Gastrocnemius medialis (tissue), 4 donors: ENCODE measurements at regions not wholly inside any gene's neighbourhood (a gene's known extent, or its start where the extent isn't known, plus 50 kb on each side); places are given as distances from the start of the nearest gene placed in this dataset.

Experiments
- ATAC-seq, 2 donors: fragments of 150-250 bp; one replicate each; pipeline ENCODE4 v1.9.1; 2016
- DNase-seq, 2 donors: peaks; one replicate each; pipeline ENCODE4 v3.0.0-alpha.2; 2019
- H3K27ac ChIP-seq, 4 donors: fragments of 200-600 bp; sonication (generic); 1 replicate in 1 of 4; 2 replicates in 3 of 4; pipeline ENCODE4 v1.5.1; 2016 to 2018; ENCODE audit warnings: mild to moderate bottlenecking in 2 of 4, moderate library complexity in 1 of 4
- H3K27me3 ChIP-seq, 3 donors: fragments of 200-600 bp; sonication (generic) in 2 of 3; 1 replicate in 1 of 3; 2 replicates in 2 of 3; pipeline versions ENCODE4 v1.5.1 to v1.6.0; 2016 to 2019; ENCODE audit warnings: mild to moderate bottlenecking in 1 of 3, moderate library complexity in 1 of 3
- H3K36me3 ChIP-seq, 2 donors: fragments of 200-600 bp; sonication (generic) in 1 of 2; one replicate each; pipeline ENCODE4 v1.5.1; 2017 to 2018
- H3K4me1 ChIP-seq, 2 donors: fragments of 200-600 bp; sonication (generic) in 1 of 2; one replicate each; pipeline ENCODE4 v1.5.1; 2016 to 2017; ENCODE audit warnings: mild to moderate bottlenecking in 2 of 2
- H3K4me3 ChIP-seq, 4 donors: fragments of 200-600 bp; sonication (generic) in 3 of 4; 1 replicate in 1 of 4; 2 replicates in 3 of 4; pipeline ENCODE4 v1.5.1; 2016 to 2019; ENCODE audit warnings: mild to moderate bottlenecking in 2 of 4
- H3K9me3 ChIP-seq, 3 donors: fragments of 200-600 bp; sonication (generic) in 2 of 3; 1 replicate in 1 of 3; 2 replicates in 2 of 3; pipeline ENCODE4 v1.5.1; 2016 to 2019
- POLR2A ChIP-seq, 2 donors: fragments of 450-650 bp; IDR thresholded peaks; one replicate each; pipeline ENCODE4 v1.6.1; 2017; ENCODE audit warnings: antibody characterized with exemption in 2 of 2, mild to moderate bottlenecking in 2 of 2, moderate library complexity in 2 of 2
- in situ Hi-C, 4 donors: fragments of 200-750 bp; cut with MboI; loops; one replicate each; pipeline versions ENCODE4 v1.15.0 to v1.8.0; 2017; ENCODE audit warnings: low sequenced_read_pairs in 4 of 4
- intact Hi-C: fragments of 100-400 bp; cut with DNase I; formaldehyde crosslinking; loops from one replicate; pipeline ENCODE4 v1.15.1; 2023; ENCODE audit warnings: low total_unique reads
- TF ChIP-seq, protein P1 (sequence below), 5 experiments: fragments of 450-650 bp in 3 of 5; fragments of 200-600 bp in 2 of 5; sonication (generic) in 2 of 5; IDR thresholded peaks in 4 of 5; conservative IDR thresholded peaks in 1 of 5; 1 replicate in 4 of 5; 2 replicates in 1 of 5; pipeline ENCODE4 v1.5.1; 2016 to 2019; ENCODE audit warnings: antibody characterized with exemption in 5 of 5, mild to moderate bottlenecking in 3 of 5, moderate library complexity in 3 of 5

DNA sequence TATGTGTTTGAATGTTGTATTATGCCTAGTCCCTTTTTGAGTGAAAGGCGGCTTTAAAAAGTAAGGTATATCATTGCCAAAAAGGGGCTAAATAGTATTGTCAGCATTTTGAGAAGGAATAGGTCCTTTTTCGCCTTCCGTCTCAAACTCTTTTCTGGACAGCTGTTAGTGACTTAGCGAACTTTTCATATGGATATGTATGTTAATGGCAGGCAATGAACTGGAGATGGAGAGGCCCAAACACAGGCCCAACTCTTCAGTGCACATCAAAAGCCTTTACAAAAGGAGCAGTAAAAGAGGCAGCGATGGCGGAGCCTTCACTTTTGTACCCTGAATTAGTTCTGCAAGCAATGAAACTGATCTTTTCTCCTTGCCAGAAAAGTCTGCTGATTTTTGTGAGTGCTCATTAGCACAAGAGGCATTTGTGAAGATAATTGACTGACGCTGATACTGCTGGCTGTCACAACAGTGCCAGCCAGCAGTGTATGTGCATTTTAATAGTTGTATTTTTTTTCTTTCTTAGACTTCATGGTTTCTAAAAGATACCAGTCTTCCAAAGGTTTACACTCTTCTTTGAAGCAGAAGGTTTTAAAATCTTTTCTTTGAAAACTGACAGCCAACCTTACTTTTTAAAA, 243.7 kb upstream of the SP8 start:
- in situ Hi-C loops: no loop called here
- Histone ChIP-seq H3K4me1 (no peaks in the 10 kb centered on the region), H3K36me3 (no peaks in the 10 kb centered on the region), H3K9me3 (no peaks in the 10 kb centered on the region), H3K27ac (no peak overlapping the region), H3K4me3 (no peak overlapping the region), H3K27me3 (no peaks in the 10 kb centered on the region)
- no peak for DNase-seq
- intact Hi-C loops: no loop called here
- TF ChIP-seq, protein P1, sequence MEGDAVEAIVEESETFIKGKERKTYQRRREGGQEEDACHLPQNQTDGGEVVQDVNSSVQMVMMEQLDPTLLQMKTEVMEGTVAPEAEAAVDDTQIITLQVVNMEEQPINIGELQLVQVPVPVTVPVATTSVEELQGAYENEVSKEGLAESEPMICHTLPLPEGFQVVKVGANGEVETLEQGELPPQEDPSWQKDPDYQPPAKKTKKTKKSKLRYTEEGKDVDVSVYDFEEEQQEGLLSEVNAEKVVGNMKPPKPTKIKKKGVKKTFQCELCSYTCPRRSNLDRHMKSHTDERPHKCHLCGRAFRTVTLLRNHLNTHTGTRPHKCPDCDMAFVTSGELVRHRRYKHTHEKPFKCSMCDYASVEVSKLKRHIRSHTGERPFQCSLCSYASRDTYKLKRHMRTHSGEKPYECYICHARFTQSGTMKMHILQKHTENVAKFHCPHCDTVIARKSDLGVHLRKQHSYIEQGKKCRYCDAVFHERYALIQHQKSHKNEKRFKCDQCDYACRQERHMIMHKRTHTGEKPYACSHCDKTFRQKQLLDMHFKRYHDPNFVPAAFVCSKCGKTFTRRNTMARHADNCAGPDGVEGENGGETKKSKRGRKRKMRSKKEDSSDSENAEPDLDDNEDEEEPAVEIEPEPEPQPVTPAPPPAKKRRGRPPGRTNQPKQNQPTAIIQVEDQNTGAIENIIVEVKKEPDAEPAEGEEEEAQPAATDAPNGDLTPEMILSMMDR (IDR thresholded peaks at IDR 0.05 in 4 of 5, conservative IDR thresholded peaks at IDR 0.05 in 1 of 5): no peak
- no peak for TF ChIP-seq POLR2A (IDR thresholded peaks at IDR 0.05)
- no peak for ATAC-seq

DNA sequence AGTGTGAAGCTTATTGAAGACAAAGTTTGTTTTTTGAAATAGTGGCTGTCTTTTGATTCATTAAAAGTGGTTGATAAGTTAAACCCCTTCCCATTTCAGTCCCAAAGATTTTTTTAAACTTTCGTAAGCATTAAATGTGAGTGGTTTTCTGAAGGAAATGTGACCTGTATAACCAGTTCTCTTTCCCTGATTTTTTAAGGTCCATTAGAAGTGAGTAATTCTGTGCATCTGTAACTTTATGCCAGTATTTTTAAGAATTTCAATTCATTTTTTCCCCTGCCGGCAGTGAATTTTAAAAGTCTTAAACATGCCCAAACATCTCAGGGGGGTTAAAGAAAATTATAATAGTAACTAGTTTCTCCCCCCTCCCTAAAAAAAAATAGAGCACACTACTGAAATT, 254.6 kb upstream of the SP8 start:
- intact Hi-C loops: no loop called here
- H3K4me1 ChIP-seq: no peaks in the 10 kb centered on the region
- H3K4me3 ChIP-seq: no peak overlapping the region
- in situ Hi-C loops: no loop called here
- no peaks in the 10 kb centered on the region for H3K27me3 ChIP-seq
- H3K9me3 ChIP-seq: no peaks in the 10 kb centered on the region
- DNase-seq (no peak), ATAC-seq (no peak)
- TF ChIP-seq POLR2A (IDR thresholded peaks at IDR 0.05): no peak
- TF ChIP-seq, protein P1 (IDR thresholded peaks at IDR 0.05 in 4 of 5, conservative IDR thresholded peaks at IDR 0.05 in 1 of 5): no peak
- no peak overlapping the region for H3K27ac ChIP-seq
- no peaks in the 10 kb centered on the region for H3K36me3 ChIP-seq

- Histone ChIP-seq H3K27me3 (no peaks in the 10 kb centered on the region), H3K4me3 (no peak overlapping the region), H3K36me3 (no peaks in the 10 kb centered on the region), H3K27ac (no peak overlapping the region), H3K4me1 (no peaks in the 10 kb centered on the region), H3K9me3 (no peaks in the 10 kb centered on the region)
- TF ChIP-seq POLR2A (IDR thresholded peaks at IDR 0.05): no peak
- TF ChIP-seq, protein P1 (IDR thresholded peaks at IDR 0.05 in 4 of 5, conservative IDR thresholded peaks at IDR 0.05 in 1 of 5): no peak
- in situ Hi-C loops (no loop called here), intact Hi-C loops (no loop called here)
- ATAC-seq: no peak
- DNase-seq: no peak
These were observed 255.0 kb upstream of the SP8 start for GRCh38 chr7:21041666-21042065.

- intact Hi-C loops: no loop called here
- H3K27ac ChIP-seq: no peak overlapping the region
- ATAC-seq: no peak
These were observed 257.7 kb upstream of the SP8 start for GRCh38 chr7:21044384-21044783.

More at GRCh38 chr7:21044384-21044783, 257.7 kb upstream of the SP8 start:
- Histone ChIP-seq H3K36me3 (no peaks in the 10 kb centered on the region), H3K4me3 (no peak overlapping the region), H3K9me3 (no peaks in the 10 kb centered on the region), H3K27me3 (no peaks in the 10 kb centered on the region), H3K4me1 (no peaks in the 10 kb centered on the region)
- in situ Hi-C loops: no loop called here
- no peak for DNase-seq
- no peak for TF ChIP-seq POLR2A (IDR thresholded peaks at IDR 0.05)
- TF ChIP-seq, protein P1 (IDR thresholded peaks at IDR 0.05 in 4 of 5, conservative IDR thresholded peaks at IDR 0.05 in 1 of 5): no peak
